ENCODE measurements at regions not wholly inside any gene's neighbourhood (a gene's known extent, or its start where the extent isn't known, plus 50 kb on each side); places are given as distances from the start of the nearest gene placed in this dataset.
"Not testable (repeated sequence)": the region's sequence is repeated elsewhere in the genome, so short reads cannot be mapped to it uniquely, and the experiment has no call there.

DNA sequence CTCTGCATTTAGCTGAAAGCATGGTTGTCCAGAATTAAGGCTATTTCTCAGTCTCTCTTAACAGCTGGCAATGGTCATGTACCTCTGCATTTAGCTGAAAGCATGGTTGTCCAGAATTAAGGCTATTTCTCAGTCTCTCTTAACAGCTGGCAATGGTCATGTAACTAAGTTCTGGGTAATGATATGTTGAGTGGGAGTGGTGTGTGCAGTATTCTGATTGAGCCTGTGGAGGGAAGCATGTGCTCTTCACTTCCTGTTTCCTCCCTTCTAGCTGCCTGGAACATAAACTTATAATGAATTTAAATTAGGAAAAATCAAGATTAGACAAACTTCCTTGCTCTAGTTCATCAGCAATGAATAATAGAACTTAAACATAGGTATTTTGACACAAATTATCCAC, 168.5 kb downstream of the MBL2 start:
- not testable (repeated sequence) for TF ChIP-seq EP300 (IDR thresholded peaks at IDR 0.05; ENCODE audit: low read depth); CTCF (IDR thresholded peaks at IDR 0.05); POLR2A (IDR thresholded peaks at IDR 0.05); POLR2AphosphoS5 (IDR thresholded peaks at IDR 0.05)

All from transverse colon (tissue), 4 donors.